ENCODE measurements at regions not wholly inside any gene's neighbourhood (a gene's known extent, or its start where the extent isn't known, plus 50 kb on each side); places are given as distances from the start of the nearest gene placed in this dataset.

- no peaks in the 10 kb centered on the region for H3K36me3 ChIP-seq (ENCODE audit: control insufficient read depth in 2 of 2, extremely low read depth in 1 of 2, insufficient read depth in 2 of 2, low read length in 2 of 2)
- FAIRE-seq, result peak; percentile 94
- dilution Hi-C loops (cut with MboI; ENCODE audit: extremely low pct_ligation_motif_present, low sequenced_read_pairs), result no loop called here
- no peaks in the 10 kb centered on the region for H3K9me3 ChIP-seq (ENCODE audit: control insufficient read depth, low read depth, low read length)
- H3K27me3 ChIP-seq (ENCODE audit: control insufficient read depth, extremely low read depth, insufficient read depth, low read length), result no peaks in the 10 kb centered on the region
- H3K4me3 ChIP-seq (ENCODE audit: control insufficient read depth in 2 of 3, extremely low read depth in 1 of 3, insufficient read depth in 2 of 3, low read depth in 1 of 3, low read length in 3 of 3), result peak overlapping the region in 1 of 3 experiments; percentile 16
- H4K20me1 ChIP-seq (ENCODE audit: control insufficient read depth, extremely low read depth, insufficient read depth, low read length), result no peaks in the 10 kb centered on the region
- peak overlapping the region; percentile 84 for H3K27ac ChIP-seq (ENCODE audit: control insufficient read depth, insufficient read depth, low read length)
- H3K9me1 ChIP-seq (ENCODE audit: control insufficient read depth, extremely low read depth, insufficient read depth, low read length), result no peaks in the 10 kb centered on the region
- peak; percentile 17 for DNase-seq (ENCODE audit: low read depth, low spot score)
- peaks cover 37% of the 10 kb centered on the region for H3K4me1 ChIP-seq (ENCODE audit: control insufficient read depth, extremely low read depth, insufficient read depth, low read length)
- H3K4me2 ChIP-seq (ENCODE audit: control insufficient read depth, extremely low read depth, insufficient read depth, low read depth, low read length), result peak overlapping the region; percentile 63
- no peak overlapping the region for H2AFZ ChIP-seq (ENCODE audit: control insufficient read depth, low read length)
- no peaks in the 10 kb centered on the region for H3K79me2 ChIP-seq (ENCODE audit: control insufficient read depth, insufficient read depth, low read length)
- peak overlapping the region; percentile 16 for H3K9ac ChIP-seq (ENCODE audit: control insufficient read depth, extremely low read depth, insufficient read depth, low read length)
- TF ChIP-seq, protein P1, sequence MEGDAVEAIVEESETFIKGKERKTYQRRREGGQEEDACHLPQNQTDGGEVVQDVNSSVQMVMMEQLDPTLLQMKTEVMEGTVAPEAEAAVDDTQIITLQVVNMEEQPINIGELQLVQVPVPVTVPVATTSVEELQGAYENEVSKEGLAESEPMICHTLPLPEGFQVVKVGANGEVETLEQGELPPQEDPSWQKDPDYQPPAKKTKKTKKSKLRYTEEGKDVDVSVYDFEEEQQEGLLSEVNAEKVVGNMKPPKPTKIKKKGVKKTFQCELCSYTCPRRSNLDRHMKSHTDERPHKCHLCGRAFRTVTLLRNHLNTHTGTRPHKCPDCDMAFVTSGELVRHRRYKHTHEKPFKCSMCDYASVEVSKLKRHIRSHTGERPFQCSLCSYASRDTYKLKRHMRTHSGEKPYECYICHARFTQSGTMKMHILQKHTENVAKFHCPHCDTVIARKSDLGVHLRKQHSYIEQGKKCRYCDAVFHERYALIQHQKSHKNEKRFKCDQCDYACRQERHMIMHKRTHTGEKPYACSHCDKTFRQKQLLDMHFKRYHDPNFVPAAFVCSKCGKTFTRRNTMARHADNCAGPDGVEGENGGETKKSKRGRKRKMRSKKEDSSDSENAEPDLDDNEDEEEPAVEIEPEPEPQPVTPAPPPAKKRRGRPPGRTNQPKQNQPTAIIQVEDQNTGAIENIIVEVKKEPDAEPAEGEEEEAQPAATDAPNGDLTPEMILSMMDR (optimal IDR thresholded peaks at IDR 0.05 in 1 of 3, IDR thresholded peaks at IDR 0.05 in 1 of 3, conservative IDR thresholded peaks at IDR 0.05 in 1 of 3; ENCODE audit: extremely low read depth in 1 of 3, insufficient read depth in 2 of 3, low read length in 3 of 3), result no peak
- no peak for TF ChIP-seq EZH2 (IDR thresholded peaks at IDR 0.05; ENCODE audit: low read length)
Observed at GRCh38 chr4:138952411-138952810, 63.2 kb upstream of the NOCT start.

DNA sequence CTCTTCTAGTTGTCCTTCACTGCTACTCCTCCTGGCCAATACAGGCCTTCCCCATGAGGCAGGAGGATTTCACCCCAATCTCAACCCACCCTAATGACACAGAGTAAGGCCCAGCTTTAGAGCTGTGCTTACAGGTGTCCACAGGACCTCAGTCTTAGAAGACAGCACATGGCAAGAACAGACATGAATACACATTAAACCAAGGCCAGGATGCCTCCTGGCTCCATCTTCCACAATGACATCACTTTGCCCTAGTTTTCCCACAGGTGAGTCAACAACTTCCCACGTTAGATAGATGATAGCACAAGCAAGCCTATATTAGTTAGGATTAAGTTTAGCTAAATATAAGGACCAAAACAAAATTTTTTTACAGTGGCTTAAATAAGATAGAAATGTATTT, 63.8 kb upstream of the NOCT start:
- H3K4me3 ChIP-seq (ENCODE audit: control insufficient read depth in 2 of 3, extremely low read depth in 1 of 3, insufficient read depth in 2 of 3, low read depth in 1 of 3, low read length in 3 of 3), result no peak overlapping the region
- no peak overlapping the region for H2AFZ ChIP-seq (ENCODE audit: control insufficient read depth, low read length)
- dilution Hi-C loops (cut with MboI; ENCODE audit: extremely low pct_ligation_motif_present, low sequenced_read_pairs), result no loop called here
- H3K4me2 ChIP-seq (ENCODE audit: control insufficient read depth, extremely low read depth, insufficient read depth, low read depth, low read length), result peak overlapping the region; percentile 63
- no peaks in the 10 kb centered on the region for H3K9me1 ChIP-seq (ENCODE audit: control insufficient read depth, extremely low read depth, insufficient read depth, low read length)
- no peaks in the 10 kb centered on the region for H3K36me3 ChIP-seq (ENCODE audit: control insufficient read depth in 2 of 2, extremely low read depth in 1 of 2, insufficient read depth in 2 of 2, low read length in 2 of 2)
- peak; percentile 100 for FAIRE-seq
- peaks cover 37% of the 10 kb centered on the region for H3K4me1 ChIP-seq (ENCODE audit: control insufficient read depth, extremely low read depth, insufficient read depth, low read length)
- DNase-seq (ENCODE audit: low read depth, low spot score), result peak; percentile 93
- H3K79me2 ChIP-seq (ENCODE audit: control insufficient read depth, insufficient read depth, low read length), result no peaks in the 10 kb centered on the region
- H3K27ac ChIP-seq (ENCODE audit: control insufficient read depth, insufficient read depth, low read length), result peak overlapping the region; percentile 84
- no peak overlapping the region for H3K9ac ChIP-seq (ENCODE audit: control insufficient read depth, extremely low read depth, insufficient read depth, low read length)
- TF ChIP-seq EZH2 (IDR thresholded peaks at IDR 0.05; ENCODE audit: low read length), result no peak
- no peaks in the 10 kb centered on the region for H4K20me1 ChIP-seq (ENCODE audit: control insufficient read depth, extremely low read depth, insufficient read depth, low read length)
- H3K9me3 ChIP-seq (ENCODE audit: control insufficient read depth, low read depth, low read length), result no peaks in the 10 kb centered on the region
- no peaks in the 10 kb centered on the region for H3K27me3 ChIP-seq (ENCODE audit: control insufficient read depth, extremely low read depth, insufficient read depth, low read length)

DNA sequence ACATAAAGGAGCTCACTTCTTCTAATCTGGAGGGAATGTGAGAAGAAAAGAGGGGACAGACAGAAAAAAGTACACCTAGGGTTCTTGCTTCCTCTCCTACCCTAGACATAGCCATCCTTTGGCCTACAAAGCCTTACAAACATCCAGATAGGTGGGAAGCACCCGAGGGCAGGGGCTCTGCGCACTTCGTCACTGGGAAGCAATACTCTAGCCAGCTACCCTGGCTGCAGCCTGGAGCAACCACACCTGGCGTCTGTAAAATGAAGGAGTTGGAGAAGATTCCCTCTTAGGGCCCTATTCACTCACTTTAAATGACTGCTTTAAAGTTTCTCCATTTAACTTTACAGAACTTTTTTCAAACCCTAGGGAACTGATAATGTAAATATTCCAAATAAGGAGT, 65.7 kb upstream of the NOCT start:
- TF ChIP-seq, protein P1 (optimal IDR thresholded peaks at IDR 0.05 in 1 of 3, IDR thresholded peaks at IDR 0.05 in 1 of 3, conservative IDR thresholded peaks at IDR 0.05 in 1 of 3; ENCODE audit: extremely low read depth in 1 of 3, insufficient read depth in 2 of 3, low read length in 3 of 3), result no peak
- TF ChIP-seq EZH2 (IDR thresholded peaks at IDR 0.05; ENCODE audit: low read length), result no peak
- dilution Hi-C loops (cut with MboI; ENCODE audit: extremely low pct_ligation_motif_present, low sequenced_read_pairs), result no loop called here
- FAIRE-seq (no peak), DNase-seq (ENCODE audit: low read depth, low spot score) (no peak)
- Histone ChIP-seq H3K4me3 (ENCODE audit: control insufficient read depth in 2 of 3, extremely low read depth in 1 of 3, insufficient read depth in 2 of 3, low read depth in 1 of 3, low read length in 3 of 3) (no peak overlapping the region), H3K27me3 (ENCODE audit: control insufficient read depth, extremely low read depth, insufficient read depth, low read length) (no peaks in the 10 kb centered on the region), H3K9ac (ENCODE audit: control insufficient read depth, extremely low read depth, insufficient read depth, low read length) (no peak overlapping the region), H3K4me2 (ENCODE audit: control insufficient read depth, extremely low read depth, insufficient read depth, low read depth, low read length) (no peak overlapping the region), H3K79me2 (ENCODE audit: control insufficient read depth, insufficient read depth, low read length) (no peaks in the 10 kb centered on the region), H4K20me1 (ENCODE audit: control insufficient read depth, extremely low read depth, insufficient read depth, low read length) (no peaks in the 10 kb centered on the region), H3K4me1 (ENCODE audit: control insufficient read depth, extremely low read depth, insufficient read depth, low read length) (peaks cover 43% of the 10 kb centered on the region), H3K27ac (ENCODE audit: control insufficient read depth, insufficient read depth, low read length) (no peak overlapping the region), H3K36me3 (ENCODE audit: control insufficient read depth in 2 of 2, extremely low read depth in 1 of 2, insufficient read depth in 2 of 2, low read length in 2 of 2) (no peaks in the 10 kb centered on the region), H3K9me3 (ENCODE audit: control insufficient read depth, low read depth, low read length) (no peaks in the 10 kb centered on the region), H2AFZ (ENCODE audit: control insufficient read depth, low read length) (no peak overlapping the region), H3K9me1 (ENCODE audit: control insufficient read depth, extremely low read depth, insufficient read depth, low read length) (no peaks in the 10 kb centered on the region)
